NT2/D1 (cell line): ENCODE measurements at regions not wholly inside any gene's neighbourhood (a gene's known extent, or its start where the extent isn't known, plus 50 kb on each side); places are given as distances from the start of the nearest gene placed in this dataset.

Experiments used
- SUZ12 ChIP-seq: IDR thresholded peaks from 2 replicates; pipeline ENCODE4 v1.6.1; 2011; ENCODE audit not compliant: insufficient read length, insufficient read depth; ENCODE audit errors: extremely low read depth
- YY1 ChIP-seq: IDR thresholded peaks from 2 replicates; pipeline ENCODE4 v1.6.1; 2011; ENCODE audit not compliant: insufficient read length, insufficient read depth

GRCh38 chr2:122707224-122707824 is 951.9 kb downstream of the TSN start:
- TF ChIP-seq SUZ12 = no peak
- TF ChIP-seq YY1 = no peak
